ENCODE measurements at regions not wholly inside any gene's neighbourhood (a gene's known extent, or its start where the extent isn't known, plus 50 kb on each side); places are given as distances from the start of the nearest gene placed in this dataset.

DNA sequence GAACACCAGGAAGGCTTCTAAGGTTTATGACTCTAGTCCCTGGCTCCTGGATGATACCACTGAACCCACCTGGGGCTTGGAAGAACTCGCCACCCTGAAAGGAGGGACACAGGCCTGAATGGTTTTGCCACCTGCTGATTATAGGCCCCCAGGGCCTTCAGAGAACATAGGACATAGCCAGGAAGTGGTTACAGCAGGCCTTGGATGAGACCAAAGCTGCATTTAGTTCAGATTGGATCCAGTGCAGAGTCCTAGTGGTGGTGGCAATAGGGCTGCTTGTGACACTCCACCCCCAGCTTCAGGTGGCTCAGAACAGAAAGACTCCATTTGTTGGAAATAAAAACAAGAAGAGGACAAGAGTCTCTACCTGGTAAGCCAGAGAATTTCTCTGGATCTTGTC is 101.6 kb upstream of the PLPPR5 start:
- 0% methylated on average over 1 of the region's 1 CpG for WGBS (ENCODE audit: insufficient coverage, low coverage, missing lambda C conversion rate)
- in situ Hi-C loops (cut with MboI) (no loop called here), intact Hi-C loops (cut with micrococcal nuclease) (no loop called here)
- FAIRE-seq (no peak), DNase-seq (ENCODE audit: extremely low read depth in 1 of 4, low spot score in 3 of 4) (no peak), ATAC-seq (no peak)
- H3K79me2 ChIP-seq (ENCODE audit: control insufficient read depth, insufficient read depth, low read length) = no peaks in the 10 kb centered on the region
- H4K20me1 ChIP-seq (replicated peaks; ENCODE audit: control insufficient read depth, insufficient read depth, low read length) = no peaks in the 10 kb centered on the region
- no peaks in the 10 kb centered on the region for H3K27me3 ChIP-seq (ENCODE audit: control insufficient read depth in 2 of 2, insufficient read depth in 2 of 2, low read length in 2 of 2)
- H3K9ac ChIP-seq (ENCODE audit: insufficient read depth in 1 of 2, low read depth in 2 of 2, low read length in 2 of 2) = no peak overlapping the region
- H3K9me1 ChIP-seq (ENCODE audit: control insufficient read depth, insufficient read depth, low read length) = no peaks in the 10 kb centered on the region
- H3K27ac ChIP-seq (ENCODE audit: extremely low read depth, low read depth, low read length) = no peak overlapping the region
- BruUV-seq (replicated peaks) = no TSS peak
- no peaks in the 10 kb centered on the region for H3K4me1 ChIP-seq (replicated peaks in 1 of 2; ENCODE audit: control insufficient read depth in 2 of 2, insufficient read depth in 2 of 2, low read length in 2 of 2)
- TF ChIP-seq ILF3 (IDR thresholded peaks at IDR 0.05; ENCODE audit: borderline replicate concordance) = no peak
- no peak for TF ChIP-seq TCF7 (IDR thresholded peaks at IDR 0.05; ENCODE audit: borderline replicate concordance)
- no peak for TF ChIP-seq ZNF785 (CRISPR knock-in tag; IDR thresholded peaks at IDR 0.05)
- no peak for TF ChIP-seq HLTF (IDR thresholded peaks at IDR 0.05)
- TF ChIP-seq HMGXB4 (CRISPR knock-in tag; IDR thresholded peaks at IDR 0.05) = no peak
- no peak for TF ChIP-seq STAT5B (CRISPR knock-in tag; IDR thresholded peaks at IDR 0.05)
- no peak for TF ChIP-seq THRA (IDR thresholded peaks at IDR 0.05)
- no peak for TF ChIP-seq ZBTB17 (CRISPR knock-in tag; IDR thresholded peaks at IDR 0.05)
- no peak overlapping the region for H2AFZ ChIP-seq (ENCODE audit: low read depth, low read length)
- H3K4me2 ChIP-seq (ENCODE audit: insufficient read depth, low read length) = no peak overlapping the region
- POLR2A ChIA-PET = no interaction called here
- no peaks in the 10 kb centered on the region for H3K36me3 ChIP-seq (ENCODE audit: control insufficient read depth, insufficient read depth, low read length)
- H3K4me3 ChIP-seq = no peak overlapping the region
- CTCF ChIA-PET (ENCODE audit: low intra/inter-chr PET ratio) = no interaction called here
- no peaks in the 10 kb centered on the region for H3K9me3 ChIP-seq (replicated peaks; ENCODE audit: control insufficient read depth, insufficient read depth, low read depth, low read length)

Data from K562 (cell line).